ENCODE measurements at regions not wholly inside any gene's neighbourhood (a gene's known extent, or its start where the extent isn't known, plus 50 kb on each side); places are given as distances from the start of the nearest gene placed in this dataset.

GRCh38 chr16:65662256-65662655 is 540.4 kb upstream of the CDH11 start:
- TF ChIP-seq, protein P1, sequence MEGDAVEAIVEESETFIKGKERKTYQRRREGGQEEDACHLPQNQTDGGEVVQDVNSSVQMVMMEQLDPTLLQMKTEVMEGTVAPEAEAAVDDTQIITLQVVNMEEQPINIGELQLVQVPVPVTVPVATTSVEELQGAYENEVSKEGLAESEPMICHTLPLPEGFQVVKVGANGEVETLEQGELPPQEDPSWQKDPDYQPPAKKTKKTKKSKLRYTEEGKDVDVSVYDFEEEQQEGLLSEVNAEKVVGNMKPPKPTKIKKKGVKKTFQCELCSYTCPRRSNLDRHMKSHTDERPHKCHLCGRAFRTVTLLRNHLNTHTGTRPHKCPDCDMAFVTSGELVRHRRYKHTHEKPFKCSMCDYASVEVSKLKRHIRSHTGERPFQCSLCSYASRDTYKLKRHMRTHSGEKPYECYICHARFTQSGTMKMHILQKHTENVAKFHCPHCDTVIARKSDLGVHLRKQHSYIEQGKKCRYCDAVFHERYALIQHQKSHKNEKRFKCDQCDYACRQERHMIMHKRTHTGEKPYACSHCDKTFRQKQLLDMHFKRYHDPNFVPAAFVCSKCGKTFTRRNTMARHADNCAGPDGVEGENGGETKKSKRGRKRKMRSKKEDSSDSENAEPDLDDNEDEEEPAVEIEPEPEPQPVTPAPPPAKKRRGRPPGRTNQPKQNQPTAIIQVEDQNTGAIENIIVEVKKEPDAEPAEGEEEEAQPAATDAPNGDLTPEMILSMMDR (IDR thresholded peaks at IDR 0.05) = no peak
- no peak for TF ChIP-seq POLR2A (IDR thresholded peaks at IDR 0.05)
